GM13976 (cell line): ENCODE measurements at regions not wholly inside any gene's neighbourhood (a gene's known extent, or its start where the extent isn't known, plus 50 kb on each side); places are given as distances from the start of the nearest gene placed in this dataset.

Experiments used
- DNase-seq: peaks from one replicate; pipeline ENCODE4 v3.0.0; 2012; ENCODE audit warnings: low spot score
- in situ Hi-C: fragments of 300-500 bp; cut with MboI; formaldehyde crosslinking; loops from one replicate; pipeline ENCODE4 v1.12.0; 2022; ENCODE audit warnings: low sequenced_read_pairs, mixed read lengths, inconsistent platforms; ENCODE audit not compliant: unreplicated experiment
- TF ChIP-seq, protein P1 (sequence below): IDR thresholded peaks from 2 replicates; pipeline ENCODE4 v1.5.1; 2012; ENCODE audit warnings: borderline replicate concordance, mild to moderate bottlenecking; ENCODE audit not compliant: insufficient read depth; ENCODE audit errors: extremely low read depth, missing control alignments, control extremely low read depth

GRCh38 chr3:178195824-178196223 is 340.4 kb upstream of the KCNMB2 start:
- in situ Hi-C loops, result no loop called here
- no peak for DNase-seq
- TF ChIP-seq, protein P1, sequence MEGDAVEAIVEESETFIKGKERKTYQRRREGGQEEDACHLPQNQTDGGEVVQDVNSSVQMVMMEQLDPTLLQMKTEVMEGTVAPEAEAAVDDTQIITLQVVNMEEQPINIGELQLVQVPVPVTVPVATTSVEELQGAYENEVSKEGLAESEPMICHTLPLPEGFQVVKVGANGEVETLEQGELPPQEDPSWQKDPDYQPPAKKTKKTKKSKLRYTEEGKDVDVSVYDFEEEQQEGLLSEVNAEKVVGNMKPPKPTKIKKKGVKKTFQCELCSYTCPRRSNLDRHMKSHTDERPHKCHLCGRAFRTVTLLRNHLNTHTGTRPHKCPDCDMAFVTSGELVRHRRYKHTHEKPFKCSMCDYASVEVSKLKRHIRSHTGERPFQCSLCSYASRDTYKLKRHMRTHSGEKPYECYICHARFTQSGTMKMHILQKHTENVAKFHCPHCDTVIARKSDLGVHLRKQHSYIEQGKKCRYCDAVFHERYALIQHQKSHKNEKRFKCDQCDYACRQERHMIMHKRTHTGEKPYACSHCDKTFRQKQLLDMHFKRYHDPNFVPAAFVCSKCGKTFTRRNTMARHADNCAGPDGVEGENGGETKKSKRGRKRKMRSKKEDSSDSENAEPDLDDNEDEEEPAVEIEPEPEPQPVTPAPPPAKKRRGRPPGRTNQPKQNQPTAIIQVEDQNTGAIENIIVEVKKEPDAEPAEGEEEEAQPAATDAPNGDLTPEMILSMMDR, result no peak

- no peak for DNase-seq
- TF ChIP-seq, protein P1, result no peak
- in situ Hi-C loops, result no loop called here
Observed at GRCh38 chr3:178198329-178198728, 337.9 kb upstream of the KCNMB2 start.

- in situ Hi-C loops, result no loop called here
- TF ChIP-seq, protein P1, result no peak
- DNase-seq, result no peak
Observed at GRCh38 chr3:178200316-178200715, 335.9 kb upstream of the KCNMB2 start.

GRCh38 chr3:178201714-178202113 is 334.5 kb upstream of the KCNMB2 start:
- TF ChIP-seq, protein P1, result no peak
- no peak for DNase-seq
- in situ Hi-C loops, result no loop called here

GRCh38 chr3:178202194-178202593 is 334.0 kb upstream of the KCNMB2 start:
- no peak for DNase-seq
- TF ChIP-seq, protein P1, result no peak
- in situ Hi-C loops, result no loop called here

DNA sequence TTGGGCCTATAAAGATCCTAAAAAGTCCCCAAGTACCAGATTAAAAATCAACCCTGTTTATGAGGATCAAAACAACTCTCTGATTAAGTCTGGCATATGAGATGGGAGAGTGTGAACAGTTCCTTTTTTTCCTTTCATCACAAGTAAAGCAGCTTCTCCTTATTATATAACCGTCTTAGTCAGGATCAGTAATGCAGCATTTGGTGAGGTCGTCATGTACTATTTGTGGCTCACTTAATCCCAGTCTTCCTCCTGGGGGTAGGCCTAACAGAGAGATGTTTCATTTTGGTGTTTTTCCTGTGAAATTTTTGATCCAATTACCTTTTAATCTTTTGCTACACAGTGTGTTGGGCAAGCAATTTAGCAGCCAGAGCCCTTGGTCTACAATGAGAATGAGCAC is 333.1 kb upstream of the KCNMB2 start:
- no peak for DNase-seq
- in situ Hi-C loops, result no loop called here
- TF ChIP-seq, protein P1, result no peak

DNA sequence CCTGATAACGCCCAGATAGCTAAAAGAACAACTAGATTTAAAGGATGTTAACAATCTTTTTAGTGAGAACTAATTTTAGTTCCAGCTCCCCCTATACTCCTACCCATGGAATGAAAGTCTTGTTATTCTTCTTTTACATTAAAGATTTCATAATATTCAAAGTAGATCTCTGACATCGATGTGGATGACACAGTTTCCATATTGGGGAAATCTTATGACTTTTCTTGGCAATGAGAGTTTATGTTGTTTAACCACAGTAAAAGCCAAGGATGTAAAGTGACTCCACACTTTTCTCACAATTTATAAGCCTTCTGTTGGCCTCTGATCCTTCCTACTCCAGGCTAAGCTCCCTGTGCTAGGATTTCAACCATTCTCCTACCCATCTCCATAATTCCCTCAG is 332.6 kb upstream of the KCNMB2 start:
- no peak for DNase-seq
- TF ChIP-seq, protein P1, result no peak
- in situ Hi-C loops, result no loop called here
